H1 (cell line): ENCODE measurements at regions not wholly inside any gene's neighbourhood (a gene's known extent, or its start where the extent isn't known, plus 50 kb on each side); places are given as distances from the start of the nearest gene placed in this dataset.

Experiments used
- CTCF ChIA-PET: fragments of 300-600 bp; sonication (Branson Sonifier 250); formaldehyde crosslinking; loops from one replicate; lab custom pipeline; 2021; ENCODE audit not compliant: partially characterized antibody; lab: Charles Lee
- POLR2A ChIA-PET: fragments of 300-600 bp; sonication (Branson Sonifier 250); formaldehyde crosslinking; loops from one replicate; lab custom pipeline; 2021; ENCODE audit warnings: inconsistent platforms; ENCODE audit not compliant: partially characterized antibody; lab: Charles Lee
- DNase-seq, 2 experiments: peaks; one replicate each; pipeline versions ENCODE4 v3.0.0 to v3.0.0-alpha.2; 2010 to 2022; ENCODE audit warnings: low spot score in 2 of 2, low read depth in 1 of 2, mixed read lengths in 1 of 2
- FAIRE-seq: peaks from 2 replicates; lab custom pipeline; 2011; peaks lifted over from hg19 to GRCh38; lab: Jason Lieb, UNC
- H2AFZ ChIP-seq: 2 replicates; pipeline ENCODE4 v1.8.1; 2012; ENCODE audit warnings: low read length, inconsistent platforms
- H2AK5ac ChIP-seq: 2 replicates; pipeline ENCODE4 v1.6.1; 2013; ENCODE audit warnings: low read depth, low read length
- H2BK120ac ChIP-seq: replicated peaks from 2 replicates; pipeline ENCODE3; 2013; ENCODE audit warnings: low read depth, low read length, inconsistent platforms
- H2BK12ac ChIP-seq: 2 replicates; pipeline ENCODE4 v1.6.1; 2013; ENCODE audit warnings: low read depth, low read length
- H2BK15ac ChIP-seq: 2 replicates; pipeline ENCODE4 v1.6.1; 2013; ENCODE audit warnings: low read length
- H2BK20ac ChIP-seq: 2 replicates; pipeline ENCODE4 v1.6.1; 2013; ENCODE audit warnings: low read length
- H2BK5ac ChIP-seq: 2 replicates; pipeline ENCODE4 v1.6.1; 2013; ENCODE audit warnings: low read depth, low read length
- H3K14ac ChIP-seq: 2 replicates; pipeline ENCODE4 v1.6.1; 2013; ENCODE audit warnings: inconsistent platforms; ENCODE audit not compliant: insufficient read length
- H3K18ac ChIP-seq: 2 replicates; pipeline ENCODE4 v1.6.1; 2013; ENCODE audit warnings: low read length; ENCODE audit errors: extremely low read depth
- H3K23ac ChIP-seq: 2 replicates; pipeline ENCODE4 v1.6.1; 2013; ENCODE audit warnings: inconsistent platforms; ENCODE audit not compliant: insufficient read length
- H3K23me2 ChIP-seq: 2 replicates; pipeline ENCODE4 v1.6.1; 2013; ENCODE audit warnings: low read depth, low read length
- H3K27ac ChIP-seq: 2 replicates; pipeline ENCODE4 v1.6.1; 2011; ENCODE audit warnings: low read depth, low read length, inconsistent platforms
- H3K27me3 ChIP-seq, 4 experiments: replicated peaks in 1 of 4; 1 replicate in 1 of 4; 2 replicates in 3 of 4; pipeline versions ENCODE4 v1.6.1 to v1.8.1; 2011 to 2013; ENCODE audit warnings: low read length in 3 of 4, mild to moderate bottlenecking in 3 of 4, inconsistent platforms in 2 of 4, mixed read lengths in 2 of 4, moderate library complexity in 1 of 4; ENCODE audit not compliant: control insufficient read depth in 3 of 4, insufficient read depth in 3 of 4; ENCODE audit errors: extremely low read depth in 1 of 4
- H3K36me3 ChIP-seq, 4 experiments: 2 replicates each; pipeline versions ENCODE4 v1.6.1 to v1.8.1; 2011 to 2013; ENCODE audit warnings: mild to moderate bottlenecking in 4 of 4, low read length in 3 of 4, moderate library complexity in 2 of 4, control low read depth in 1 of 4, inconsistent platforms in 1 of 4; ENCODE audit not compliant: insufficient read depth in 4 of 4, control insufficient read depth in 2 of 4
- H3K4ac ChIP-seq: replicated peaks from 2 replicates; pipeline ENCODE3; 2013; ENCODE audit warnings: low read length, low read depth, mixed read lengths, inconsistent platforms; ENCODE audit not compliant: insufficient read length
- H3K4me1 ChIP-seq, 4 experiments: replicated peaks in 1 of 4; 1 replicate in 1 of 4; 2 replicates in 3 of 4; pipeline versions ENCODE4 v1.6.1 to v1.8.1; 2011 to 2013; ENCODE audit warnings: low read length in 3 of 4, inconsistent platforms in 2 of 4, mixed read lengths in 1 of 4; ENCODE audit not compliant: insufficient read depth in 4 of 4, control insufficient read depth in 3 of 4
- H3K4me2 ChIP-seq, 2 experiments: 2 replicates each; pipeline versions ENCODE4 v1.6.1 to v1.8.1; 2011 to 2013; ENCODE audit warnings: low read depth in 2 of 2, low read length in 2 of 2, control low read depth in 1 of 2, inconsistent platforms in 1 of 2, mild to moderate bottlenecking in 1 of 2; ENCODE audit not compliant: insufficient read depth in 1 of 2
- H3K4me3 ChIP-seq, 4 experiments: fragments of 200-600, 300-600 bp in 1 of 4; sonication (generic), shearing (Covaris generic), sonication (Bioruptor Twin) in 1 of 4; 2 replicates each; pipeline versions ENCODE4 v1.5.1 to v1.8.1; 2011 to 2016; ENCODE audit warnings: low read length in 4 of 4, low read depth in 3 of 4, control low read depth in 2 of 4, inconsistent platforms in 2 of 4, mild to moderate bottlenecking in 2 of 4, mixed read lengths in 1 of 4, moderate library complexity in 1 of 4; ENCODE audit not compliant: insufficient read depth in 2 of 4; ENCODE audit errors: extremely low read depth in 1 of 4
- H3K56ac ChIP-seq: replicated peaks from 2 replicates; pipeline ENCODE3; 2013; ENCODE audit warnings: low read depth, mild to moderate bottlenecking, mixed read lengths, low read length, inconsistent platforms; ENCODE audit not compliant: insufficient read length
- H3K79me1 ChIP-seq: 2 replicates; pipeline ENCODE4 v1.6.1; 2013; ENCODE audit warnings: low read depth, low read length, control low read depth
- H3K79me2 ChIP-seq, 2 experiments: 2 replicates each; pipeline versions ENCODE4 v1.6.1 to v1.8.1; 2012 to 2013; ENCODE audit warnings: low read length in 2 of 2, mild to moderate bottlenecking in 2 of 2, inconsistent platforms in 1 of 2; ENCODE audit not compliant: insufficient read depth in 2 of 2, control insufficient read depth in 1 of 2
- H3K9ac ChIP-seq, 4 experiments: replicated peaks in 1 of 4; 1 replicate in 1 of 4; 2 replicates in 3 of 4; pipeline versions ENCODE4 v1.6.1 to v1.8.1; 2011 to 2013; ENCODE audit warnings: low read depth in 3 of 4, low read length in 3 of 4, control low read depth in 2 of 4, mild to moderate bottlenecking in 2 of 4, moderate library complexity in 2 of 4, inconsistent platforms in 1 of 4; ENCODE audit errors: extremely low read depth in 1 of 4
- H3K9me3 ChIP-seq, 2 experiments: 2 replicates each; pipeline versions ENCODE4 v1.6.1 to v1.8.1; 2012 to 2013; ENCODE audit warnings: mild to moderate bottlenecking in 2 of 2, moderate library complexity in 2 of 2, control low read depth in 1 of 2, inconsistent platforms in 1 of 2, low read depth in 1 of 2, low read length in 1 of 2, mixed read lengths in 1 of 2; ENCODE audit not compliant: insufficient read depth in 2 of 2
- H4K20me1 ChIP-seq, 2 experiments: replicated peaks in 1 of 2; 2 replicates each; pipeline versions ENCODE3 to v1.8.1; 2011 to 2013; ENCODE audit warnings: inconsistent platforms in 2 of 2, low read length in 2 of 2, mild to moderate bottlenecking in 1 of 2; ENCODE audit not compliant: insufficient read depth in 2 of 2, control insufficient read depth in 1 of 2
- H4K5ac ChIP-seq: 2 replicates; pipeline ENCODE4 v1.6.1; 2013; ENCODE audit warnings: low read length, low read depth, mixed read lengths, inconsistent platforms; ENCODE audit not compliant: insufficient read length
- H4K8ac ChIP-seq: 2 replicates; pipeline ENCODE4 v1.8.0; 2013; ENCODE audit warnings: mild to moderate bottlenecking, moderate library complexity, low read length, inconsistent platforms; ENCODE audit not compliant: insufficient read depth; ENCODE audit errors: extremely low read depth
- H4K91ac ChIP-seq: replicated peaks from 2 replicates; pipeline ENCODE3; 2013; ENCODE audit warnings: low read length, mixed read lengths, inconsistent platforms; ENCODE audit not compliant: insufficient read length
- ASH2L ChIP-seq: fragments of 200-600, 300-600 bp; sonication (generic); IDR thresholded peaks from one replicate; pipeline ENCODE4 v1.7.1; 2017; ENCODE audit warnings: low read length
- CEBPB ChIP-seq: IDR thresholded peaks from 2 replicates; pipeline ENCODE4 v1.6.1; 2012; ENCODE audit warnings: low read depth, low read length
- CHD1 ChIP-seq: IDR thresholded peaks from 2 replicates; pipeline ENCODE4 v1.6.1; 2012; ENCODE audit warnings: low read depth, low read length, improper control_type of control experiment
- JUN ChIP-seq: IDR thresholded peaks from 2 replicates; pipeline ENCODE4 v1.6.1; 2011; ENCODE audit warnings: low read depth, mild to moderate bottlenecking, improper control_type of control experiment, low read length
- KDM5A ChIP-seq: fragments of 200-600 bp; IDR thresholded peaks from 2 replicates; pipeline ENCODE4 v1.7.1; 2012; ENCODE audit warnings: mild to moderate bottlenecking, low read length, inconsistent platforms, mixed read lengths
- NANOG ChIP-seq: IDR thresholded peaks from 2 replicates; pipeline ENCODE4 v1.6.1; 2011; ENCODE audit warnings: low read length, low read depth, mild to moderate bottlenecking, inconsistent platforms; ENCODE audit not compliant: insufficient read depth, poor library complexity, severe bottlenecking
- RBBP5 ChIP-seq: IDR thresholded peaks from 2 replicates; pipeline ENCODE4 v1.7.1; 2012; ENCODE audit warnings: low read depth, mild to moderate bottlenecking, inconsistent platforms, low read length, moderate library complexity, borderline replicate concordance
- RNF2 ChIP-seq: fragments of 200-900, 300-1000 bp; sonication (generic); IDR thresholded peaks from 2 replicates; pipeline ENCODE4 v1.7.1; 2016; ENCODE audit warnings: borderline replicate concordance, low read depth, mild to moderate bottlenecking, antibody characterized with exemption, low read length; ENCODE audit not compliant: poor library complexity, severe bottlenecking; ENCODE audit errors: missing control alignments
- RXRA ChIP-seq: IDR thresholded peaks from 2 replicates; pipeline ENCODE4 v1.6.1; 2011; ENCODE audit warnings: low read depth, mild to moderate bottlenecking, low read length, moderate library complexity; ENCODE audit not compliant: insufficient read depth
- SP4 ChIP-seq: IDR thresholded peaks from 2 replicates; pipeline ENCODE4 v1.6.1; 2012; ENCODE audit warnings: low read length, inconsistent platforms
- SRF ChIP-seq: IDR thresholded peaks from 2 replicates; pipeline ENCODE4 v1.6.1; 2011; ENCODE audit warnings: mild to moderate bottlenecking, low read depth, low read length, moderate library complexity
- TAF1 ChIP-seq: IDR thresholded peaks from 2 replicates; pipeline ENCODE4 v1.6.1; 2011; ENCODE audit warnings: mild to moderate bottlenecking, low read depth, low read length
- TBP ChIP-seq: IDR thresholded peaks from 2 replicates; pipeline ENCODE4 v1.6.1; 2011; ENCODE audit warnings: low read depth, low read length, improper control_type of control experiment
- WGBS, 2 experiments: shearing (Covaris generic) in 1 of 2; methylation state at CpG; one replicate each; pipeline versions ENCODE4 v1.1.6 to v1.1.7; 2013 to 2015; ENCODE audit warnings: low lambda C conversion rate in 2 of 2, mixed read lengths in 2 of 2, inconsistent platforms in 1 of 2, low coverage in 1 of 2, missing lambda C conversion rate in 1 of 2; ENCODE audit not compliant: insufficient replicate concordance in 2 of 2, insufficient coverage in 1 of 2, insufficient read length in 1 of 2; ENCODE audit errors: extremely low coverage in 1 of 2, missing lambda C conversion rate in 1 of 2; 5-methylcytosine and 5-hydroxymethylcytosine counted together
- TF ChIP-seq, protein P1 (sequence below): IDR thresholded peaks from 2 replicates; pipeline ENCODE4 v1.6.1; 2011; ENCODE audit warnings: low read depth, mild to moderate bottlenecking, low read length; ENCODE audit not compliant: insufficient read depth

DNA sequence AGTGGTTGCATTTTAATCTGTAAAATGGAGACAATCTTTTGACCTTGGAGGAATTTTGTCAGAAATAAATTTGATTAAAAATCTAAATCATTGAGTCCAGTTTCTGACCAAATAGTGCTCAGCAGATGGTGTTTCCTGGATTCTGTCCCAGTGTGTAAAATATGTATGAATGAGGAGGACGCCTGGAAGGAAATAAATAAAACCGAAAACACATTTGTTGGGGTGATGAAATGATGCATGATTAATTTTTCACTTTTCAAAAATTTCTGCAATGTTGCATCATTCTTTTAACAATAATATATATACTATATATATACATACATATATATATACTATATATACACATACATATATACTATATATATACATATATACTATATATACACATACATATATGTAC lies 261.1 kb upstream of the TRIB2 start:
- Histone ChIP-seq H3K18ac (no peak overlapping the region), H3K36me3 (no peaks in the 10 kb centered on the region), H4K5ac (no peak overlapping the region), H3K79me1 (no peaks in the 10 kb centered on the region), H4K91ac (no peak overlapping the region), H3K23ac (no peak overlapping the region), H2AK5ac (no peak overlapping the region), H2BK120ac (no peak overlapping the region), H3K79me2 (no peaks in the 10 kb centered on the region), H3K14ac (no peak overlapping the region), H3K4me2 (no peak overlapping the region), H2BK15ac (no peak overlapping the region), H3K56ac (no peak overlapping the region), H4K8ac (no peak overlapping the region), H3K4me1 (peaks cover 0 to 3% (median 1%) of the 10 kb centered on the region in 4 experiments; a peak in 3 of 7 replicates), H3K4ac (no peak overlapping the region), H3K23me2 (no peaks in the 10 kb centered on the region; the same call in 1 of the 2 replicates), H2BK5ac (no peak overlapping the region), H2AFZ (no peak overlapping the region), H3K27ac (no peak overlapping the region), H3K9me3 (no peaks in the 10 kb centered on the region), H3K4me3 (no peak overlapping the region), H4K20me1 (no peaks in the 10 kb centered on the region), H3K27me3 (no peaks in the 10 kb centered on the region), H2BK12ac (no peak overlapping the region), H2BK20ac (no peak overlapping the region), H3K9ac (no peak overlapping the region)
- TF ChIP-seq TAF1: no peak
- TF ChIP-seq, protein P1, sequence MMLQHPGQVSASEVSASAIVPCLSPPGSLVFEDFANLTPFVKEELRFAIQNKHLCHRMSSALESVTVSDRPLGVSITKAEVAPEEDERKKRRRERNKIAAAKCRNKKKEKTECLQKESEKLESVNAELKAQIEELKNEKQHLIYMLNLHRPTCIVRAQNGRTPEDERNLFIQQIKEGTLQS: no peak
- TF ChIP-seq RXRA: no peak
- TF ChIP-seq KDM5A: no peak
- TF ChIP-seq RBBP5: no peak
- TF ChIP-seq TBP: no peak
- no peak for TF ChIP-seq RNF2
- no peak for TF ChIP-seq SRF
- no peak for TF ChIP-seq ASH2L
- TF ChIP-seq SP4: no peak
- no peak for TF ChIP-seq CHD1
- no peak for TF ChIP-seq CEBPB
- TF ChIP-seq JUN: no peak
- TF ChIP-seq NANOG: no peak
- ChIA-PET POLR2A (no interaction called here), CTCF (no interaction called here)
- 86% methylated on average over 2 of the region's 2 CpGs; no CpG with 5 or more reads in 1 of the 2 experiments for WGBS, 2 experiments
- DNase-seq (no peak), FAIRE-seq (no peak)
